HCEC 1CT (cell line): ENCODE measurements at regions not wholly inside any gene's neighbourhood (a gene's known extent, or its start where the extent isn't known, plus 50 kb on each side); places are given as distances from the start of the nearest gene placed in this dataset.

Experiments
- DNase-seq: peaks from one replicate; pipeline ENCODE4 v3.0.0-alpha.2; 2017

GRCh38 chr6:25166955-25167748 is 112.0 kb upstream of the CARMIL1 start:
- DNase-seq: no peak

GRCh38 chr6:25167961-25168360 is 111.2 kb upstream of the CARMIL1 start:
- no peak for DNase-seq

GRCh38 chr6:25168637-25169036 is 110.5 kb upstream of the CARMIL1 start:
- no peak for DNase-seq

- no peak for DNase-seq
These were observed 109.6 kb upstream of the CARMIL1 start for GRCh38 chr6:25169553-25169952.

- no peak for DNase-seq
These were observed 109.2 kb upstream of the CARMIL1 start for GRCh38 chr6:25169961-25170360.

GRCh38 chr6:25170640-25171039 is 108.5 kb upstream of the CARMIL1 start:
- no peak for DNase-seq

- DNase-seq: no peak
These were observed 107.9 kb upstream of the CARMIL1 start for GRCh38 chr6:25171301-25171700.

GRCh38 chr6:25172819-25173218 is 106.4 kb upstream of the CARMIL1 start:
- peak; percentile 95 for DNase-seq

- DNase-seq: peak; percentile 15
These were observed 105.9 kb upstream of the CARMIL1 start for GRCh38 chr6:25173246-25173645.

- DNase-seq: peak; percentile 98
These were observed 105.2 kb upstream of the CARMIL1 start for GRCh38 chr6:25173951-25174474.

- no peak for DNase-seq
These were observed 104.5 kb upstream of the CARMIL1 start for GRCh38 chr6:25174678-25175077.

- no peak for DNase-seq
These were observed 104.0 kb upstream of the CARMIL1 start for GRCh38 chr6:25175196-25175595.

GRCh38 chr6:25175681-25176080 is 103.5 kb upstream of the CARMIL1 start:
- DNase-seq: no peak

GRCh38 chr6:25176466-25176865 is 102.7 kb upstream of the CARMIL1 start:
- DNase-seq: no peak

GRCh38 chr6:25177500-25178028 is 101.6 kb upstream of the CARMIL1 start:
- DNase-seq: no peak

GRCh38 chr6:25178336-25179035 is 100.7 kb upstream of the CARMIL1 start:
- no peak for DNase-seq

GRCh38 chr6:25179051-25179778 is 100.0 kb upstream of the CARMIL1 start:
- peak; percentile 85 for DNase-seq

GRCh38 chr6:25180630-25181349 is 98.4 kb upstream of the CARMIL1 start:
- peak; percentile 20 for DNase-seq

- DNase-seq: no peak
These were observed 97.8 kb upstream of the CARMIL1 start for GRCh38 chr6:25181350-25181724.

GRCh38 chr6:25181923-25182322 is 97.3 kb upstream of the CARMIL1 start:
- DNase-seq: peak; percentile 52

- DNase-seq: no peak
These were observed 92.3 kb upstream of the CARMIL1 start for GRCh38 chr6:25186919-25187318.

GRCh38 chr6:25188232-25188631 is 90.9 kb upstream of the CARMIL1 start:
- no peak for DNase-seq
